ENCODE measurements at regions not wholly inside any gene's neighbourhood (a gene's known extent, or its start where the extent isn't known, plus 50 kb on each side); places are given as distances from the start of the nearest gene placed in this dataset.
A peak's percentile ranks its signal among the peaks of the same experiment; 100 is the strongest.

GRCh38 chr6:54010340-54011276 is 100.6 kb upstream of the MLIP start:
- no peak for FAIRE-seq

- FAIRE-seq, result no peak
These were observed 100.0 kb upstream of the MLIP start for GRCh38 chr6:54011277-54011648.

GRCh38 chr6:54013966-54014365 is 97.3 kb upstream of the MLIP start:
- FAIRE-seq, result no peak

GRCh38 chr6:54014440-54014839 is 96.8 kb upstream of the MLIP start:
- FAIRE-seq, result no peak

GRCh38 chr6:54017877-54018276 is 93.4 kb upstream of the MLIP start:
- no peak for FAIRE-seq

- FAIRE-seq, result no peak
These were observed 92.5 kb upstream of the MLIP start for GRCh38 chr6:54018722-54019121.

GRCh38 chr6:54019860-54020259 is 91.4 kb upstream of the MLIP start:
- no peak for FAIRE-seq

- FAIRE-seq, result no peak
These were observed 90.9 kb upstream of the MLIP start for GRCh38 chr6:54020334-54020733.

GRCh38 chr6:54026652-54027400 is 84.4 kb upstream of the MLIP start:
- no peak for FAIRE-seq

GRCh38 chr6:54028170-54028569 is 83.1 kb upstream of the MLIP start:
- FAIRE-seq, result no peak

GRCh38 chr6:54029187-54029586 is 82.1 kb upstream of the MLIP start:
- FAIRE-seq, result no peak

- FAIRE-seq, result no peak
These were observed 80.1 kb upstream of the MLIP start for GRCh38 chr6:54031169-54031568.

GRCh38 chr6:54037277-54037779 is 73.9 kb upstream of the MLIP start:
- no peak for FAIRE-seq

- no peak for FAIRE-seq
These were observed 70.7 kb upstream of the MLIP start for GRCh38 chr6:54040545-54040944.

- no peak for FAIRE-seq
These were observed 70.0 kb upstream of the MLIP start for GRCh38 chr6:54041239-54041638.

GRCh38 chr6:54043360-54043759 is 67.9 kb upstream of the MLIP start:
- no peak for FAIRE-seq

GRCh38 chr6:54044059-54044458 is 67.2 kb upstream of the MLIP start:
- FAIRE-seq, result no peak

GRCh38 chr6:54048782-54049181 is 62.5 kb upstream of the MLIP start:
- FAIRE-seq, result no peak

- FAIRE-seq, result no peak
These were observed 60.5 kb upstream of the MLIP start for GRCh38 chr6:54050750-54051149.

GRCh38 chr6:54053881-54054391 is 57.3 kb upstream of the MLIP start:
- FAIRE-seq, result no peak

GRCh38 chr6:54056105-54056504 is 55.1 kb upstream of the MLIP start:
- no peak for FAIRE-seq

- no peak for FAIRE-seq
These were observed 54.2 kb upstream of the MLIP start for GRCh38 chr6:54057058-54057457.

GRCh38 chr6:54058236-54058635 is 53.0 kb upstream of the MLIP start:
- FAIRE-seq, result no peak

- peak; percentile 19 for FAIRE-seq
These were observed 51.6 kb upstream of the MLIP start for GRCh38 chr6:54059683-54060082.
